Vagina (tissue), 2 donors: ENCODE measurements at regions not wholly inside any gene's neighbourhood (a gene's known extent, or its start where the extent isn't known, plus 50 kb on each side); places are given as distances from the start of the nearest gene placed in this dataset.

Experiments
- POLR2A ChIP-seq, 2 donors: fragments of 450-650 bp; IDR thresholded peaks; one replicate each; pipeline ENCODE4 v1.6.1; 2017; ENCODE audit warnings: antibody characterized with exemption in 2 of 2, mild to moderate bottlenecking in 2 of 2, moderate library complexity in 2 of 2
- POLR2AphosphoS5 ChIP-seq, 2 donors: sonication (generic); formaldehyde crosslinking; IDR thresholded peaks; one replicate each; pipeline ENCODE4 v1.9.0; 2017; ENCODE audit warnings: antibody characterized with exemption in 2 of 2, mild to moderate bottlenecking in 2 of 2, low read depth in 1 of 2; ENCODE audit not compliant: insufficient read depth in 1 of 2
- TF ChIP-seq, protein P1 (sequence below), 3 experiments: fragments of 450-650 bp in 2 of 3; fragments of 200-600 bp in 1 of 3; sonication (generic) in 1 of 3; IDR thresholded peaks; one replicate each; pipeline ENCODE4 v1.5.1; 2017 to 2019; ENCODE audit warnings: antibody characterized with exemption in 3 of 3, mild to moderate bottlenecking in 2 of 3, moderate library complexity in 2 of 3

DNA sequence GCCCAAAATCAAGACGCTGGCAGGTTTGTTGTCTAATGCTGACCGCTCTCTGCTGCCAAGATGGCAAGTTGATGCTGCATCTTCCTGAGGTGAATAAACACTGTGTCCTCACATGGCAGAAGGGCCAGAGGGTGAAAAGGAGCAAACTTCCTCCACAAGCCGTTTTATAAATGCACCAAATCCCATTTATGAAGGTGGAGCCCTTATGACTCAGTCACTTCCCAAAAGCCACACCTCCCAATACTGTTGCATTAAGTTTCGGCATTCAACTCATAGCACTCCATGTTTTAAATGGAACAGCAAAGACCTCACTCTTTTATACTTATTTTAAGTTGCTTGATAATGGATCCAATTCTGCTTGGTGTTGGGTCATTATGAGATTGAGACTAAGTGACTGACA lies 316.6 kb downstream of the RFPL4B start:
- TF ChIP-seq POLR2AphosphoS5 (IDR thresholded peaks at IDR 0.05; ENCODE audit: insufficient read depth in 1 of 2, low read depth in 1 of 2) (peak in 1 of 2 donors; percentile 26), POLR2A (IDR thresholded peaks at IDR 0.05) (no peak)
- TF ChIP-seq, protein P1, sequence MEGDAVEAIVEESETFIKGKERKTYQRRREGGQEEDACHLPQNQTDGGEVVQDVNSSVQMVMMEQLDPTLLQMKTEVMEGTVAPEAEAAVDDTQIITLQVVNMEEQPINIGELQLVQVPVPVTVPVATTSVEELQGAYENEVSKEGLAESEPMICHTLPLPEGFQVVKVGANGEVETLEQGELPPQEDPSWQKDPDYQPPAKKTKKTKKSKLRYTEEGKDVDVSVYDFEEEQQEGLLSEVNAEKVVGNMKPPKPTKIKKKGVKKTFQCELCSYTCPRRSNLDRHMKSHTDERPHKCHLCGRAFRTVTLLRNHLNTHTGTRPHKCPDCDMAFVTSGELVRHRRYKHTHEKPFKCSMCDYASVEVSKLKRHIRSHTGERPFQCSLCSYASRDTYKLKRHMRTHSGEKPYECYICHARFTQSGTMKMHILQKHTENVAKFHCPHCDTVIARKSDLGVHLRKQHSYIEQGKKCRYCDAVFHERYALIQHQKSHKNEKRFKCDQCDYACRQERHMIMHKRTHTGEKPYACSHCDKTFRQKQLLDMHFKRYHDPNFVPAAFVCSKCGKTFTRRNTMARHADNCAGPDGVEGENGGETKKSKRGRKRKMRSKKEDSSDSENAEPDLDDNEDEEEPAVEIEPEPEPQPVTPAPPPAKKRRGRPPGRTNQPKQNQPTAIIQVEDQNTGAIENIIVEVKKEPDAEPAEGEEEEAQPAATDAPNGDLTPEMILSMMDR (IDR thresholded peaks at IDR 0.05) = no peak
